Non-pigmented ciliary epithelial cell (primary cell): ENCODE measurements at regions not wholly inside any gene's neighbourhood (a gene's known extent, or its start where the extent isn't known, plus 50 kb on each side); places are given as distances from the start of the nearest gene placed in this dataset.
"Not testable (repeated sequence)": the region's sequence is repeated elsewhere in the genome, so short reads cannot be mapped to it uniquely, and the experiment has no call there.

Experiments used
- DNase-seq: peaks from one replicate; pipeline ENCODE4 v3.0.0-alpha.2; 2010; ENCODE audit warnings: low read depth

GRCh38 chrX:8105531-8105930 lies 65.5 kb downstream of the VCX2 start:
- no peak for DNase-seq

GRCh38 chrX:8103655-8104054 lies 67.4 kb downstream of the VCX2 start:
- DNase-seq: no peak

GRCh38 chrX:8091510-8091909 lies 79.6 kb downstream of the VCX2 start:
- DNase-seq: no peak

GRCh38 chrX:8090906-8091305 lies 80.2 kb downstream of the VCX2 start:
- DNase-seq: no peak

- DNase-seq: no peak
Observed at GRCh38 chrX:8090482-8090881, 80.6 kb downstream of the VCX2 start.

GRCh38 chrX:8089141-8089540 lies 81.9 kb downstream of the VCX2 start:
- DNase-seq: no peak

- peak; percentile 24 for DNase-seq
Observed at GRCh38 chrX:8084006-8084405, 87.1 kb downstream of the VCX2 start.

GRCh38 chrX:8083286-8083685 lies 87.8 kb downstream of the VCX2 start:
- no peak for DNase-seq

GRCh38 chrX:8075636-8076035 lies 95.4 kb downstream of the VCX2 start:
- no peak for DNase-seq

GRCh38 chrX:8067754-8068462 lies 103.2 kb downstream of the VCX2 start:
- DNase-seq: no peak

GRCh38 chrX:8052909-8053308 lies 118.2 kb downstream of the VCX2 start:
- DNase-seq: no peak

- no peak for DNase-seq
Observed at GRCh38 chrX:8049827-8050226, 121.2 kb downstream of the VCX2 start.

GRCh38 chrX:8048466-8048865 lies 121.3 kb upstream of the PNPLA4 start:
- DNase-seq: no peak

GRCh38 chrX:8044947-8045346 lies 117.7 kb upstream of the PNPLA4 start:
- no peak for DNase-seq

GRCh38 chrX:8043546-8043945 lies 116.3 kb upstream of the PNPLA4 start:
- DNase-seq: no peak

GRCh38 chrX:8043121-8043520 lies 115.9 kb upstream of the PNPLA4 start:
- no peak for DNase-seq

GRCh38 chrX:8042304-8042703 lies 115.1 kb upstream of the PNPLA4 start:
- DNase-seq: no peak

GRCh38 chrX:8039711-8040110 lies 112.5 kb upstream of the PNPLA4 start:
- not testable (repeated sequence) for DNase-seq

- no peak for DNase-seq
Observed at GRCh38 chrX:8037593-8038348, 110.6 kb upstream of the PNPLA4 start.

- DNase-seq: no peak
Observed at GRCh38 chrX:8036914-8037313, 109.7 kb upstream of the PNPLA4 start.

- no peak for DNase-seq
Observed at GRCh38 chrX:8034058-8034457, 106.8 kb upstream of the PNPLA4 start.

- no peak for DNase-seq
Observed at GRCh38 chrX:8033175-8033574, 106.0 kb upstream of the PNPLA4 start.

- DNase-seq: no peak
Observed at GRCh38 chrX:8030361-8030760, 103.1 kb upstream of the PNPLA4 start.

GRCh38 chrX:8027827-8028226 lies 100.6 kb upstream of the PNPLA4 start:
- no peak for DNase-seq
